B cell (primary cell): ENCODE measurements at regions not wholly inside any gene's neighbourhood (a gene's known extent, or its start where the extent isn't known, plus 50 kb on each side); places are given as distances from the start of the nearest gene placed in this dataset.

ENCODE experiments used
- ATAC-seq: fragments of 200-7000 bp; cut with Tn5 transposase; one replicate; pipeline ENCODE4 v1.10.0; 2021; ENCODE audit warnings: low read depth, mild to moderate bottlenecking, moderate number of reproducible peaks, moderate library complexity
- CTCF ChIA-PET: fragments of 350-600 bp; sonication (Branson Sonifier 250); formaldehyde crosslinking; loops from one replicate; lab custom pipeline; 2021; ENCODE audit warnings: antibody characterized with exemption, inconsistent platforms; lab: Charles Lee
- POLR2A ChIA-PET: fragments of 350-600 bp; sonication (Branson Sonifier 250); formaldehyde crosslinking; loops from one replicate; lab custom pipeline; 2021; ENCODE audit warnings: antibody characterized with exemption; lab: Charles Lee
- DNase-seq: peaks from one replicate; pipeline ENCODE4 v3.0.0; 2013
- H2AFZ ChIP-seq: 2 replicates; pipeline ENCODE4 v1.6.1; 2012; ENCODE audit warnings: mild to moderate bottlenecking, low read depth, low read length; ENCODE audit not compliant: insufficient read depth, poor library complexity, severe bottlenecking
- H3K27ac ChIP-seq, 2 donors: 1 replicate in 1 of 2; 2 replicates in 1 of 2; pipeline ENCODE4 v1.5.1; 2012 to 2013; ENCODE audit warnings: low read length in 2 of 2, mild to moderate bottlenecking in 2 of 2, moderate library complexity in 1 of 2
- H3K27me3 ChIP-seq, 4 experiments: fragments of 200-600 bp in 1 of 4; sonication (generic) in 1 of 4; replicated peaks in 1 of 4; 1 replicate in 2 of 4; 2 replicates in 2 of 4; pipeline versions ENCODE4 v1.6.1 to v1.7.0; 2013 to 2016; ENCODE audit warnings: low read length in 3 of 4, mild to moderate bottlenecking in 2 of 4, mixed read lengths in 1 of 4, moderate library complexity in 1 of 4; ENCODE audit not compliant: insufficient read depth in 4 of 4, control insufficient read depth in 3 of 4; ENCODE audit errors: control extremely low read depth in 1 of 4
- H3K36me3 ChIP-seq, 2 experiments: replicated peaks in 1 of 2; 1 replicate in 1 of 2; 2 replicates in 1 of 2; pipeline versions ENCODE4 v1.6.1 to v1.7.1; 2013; ENCODE audit warnings: low read length in 1 of 2; ENCODE audit not compliant: insufficient read depth in 2 of 2, control insufficient read depth in 1 of 2; ENCODE audit errors: control extremely low read depth in 1 of 2, extremely low read depth in 1 of 2
- H3K4me1 ChIP-seq, 2 donors: fragments of 200-600 bp in 1 of 2; sonication (generic) in 1 of 2; 1 replicate in 1 of 2; 2 replicates in 1 of 2; pipeline versions ENCODE4 v1.5.1 to v1.6.1; 2013 to 2017; ENCODE audit warnings: low read length in 2 of 2; ENCODE audit not compliant: control insufficient read depth in 2 of 2, insufficient read depth in 2 of 2
- H3K4me2 ChIP-seq: replicated peaks from 2 replicates; pipeline ENCODE3; 2012; ENCODE audit warnings: mild to moderate bottlenecking, low read depth, low read length; ENCODE audit not compliant: poor library complexity, severe bottlenecking
- H3K4me3 ChIP-seq, 5 experiments: fragments of 200-600 bp in 1 of 5; sonication (generic) in 1 of 5; 1 replicate in 3 of 5; 2 replicates in 2 of 5; pipeline versions ENCODE4 v1.5.1 to v1.7.0; 2011 to 2016; ENCODE audit warnings: low read length in 4 of 5, mild to moderate bottlenecking in 4 of 5, low read depth in 2 of 5, control low read depth in 1 of 5, moderate library complexity in 1 of 5; ENCODE audit not compliant: insufficient read depth in 1 of 5; ENCODE audit errors: control extremely low read depth in 1 of 5, extremely low read depth in 1 of 5
- H3K79me2 ChIP-seq: fragments of 200-600 bp; sonication (generic); one replicate; pipeline ENCODE4 v1.6.0; 2016; ENCODE audit warnings: low read length; ENCODE audit not compliant: control insufficient read depth, insufficient read depth
- H3K9ac ChIP-seq: fragments of 200-600 bp; sonication (generic); 2 replicates; pipeline ENCODE4 v1.6.1; 2017; ENCODE audit warnings: mild to moderate bottlenecking, low read length, moderate library complexity
- H3K9me3 ChIP-seq, 3 donors: one replicate each; pipeline versions ENCODE4 v1.6.1 to v1.7.1; 2013; ENCODE audit warnings: low read length in 2 of 3; ENCODE audit not compliant: control insufficient read depth in 2 of 3, insufficient read depth in 1 of 3; ENCODE audit errors: control extremely low read depth in 1 of 3
- H4K20me1 ChIP-seq: 2 replicates; pipeline ENCODE4 v1.6.0; 2012; ENCODE audit warnings: mild to moderate bottlenecking, low read length; ENCODE audit not compliant: insufficient read depth, control insufficient read depth, poor library complexity, severe bottlenecking
- H3K27ac Mint-ChIP-seq: one replicate; pipeline ENCODE4 v1.8.0; 2021; ENCODE audit warnings: mixed read lengths
- H3K27me3 Mint-ChIP-seq: one replicate; pipeline ENCODE4 v1.8.0; 2021; ENCODE audit warnings: mixed read lengths
- H3K4me1 Mint-ChIP-seq: one replicate; pipeline ENCODE4 v1.8.0; 2021; ENCODE audit warnings: mixed read lengths
- H3K4me3 Mint-ChIP-seq: one replicate; pipeline ENCODE4 v1.8.0; 2021; ENCODE audit warnings: mixed read lengths
- H3K9me3 Mint-ChIP-seq: one replicate; pipeline ENCODE4 v1.8.0; 2022; ENCODE audit warnings: mixed read lengths; ENCODE audit not compliant: insufficient read depth
- EZH2 ChIP-seq: IDR thresholded peaks from 2 replicates; pipeline ENCODE4 v1.6.1; 2012; ENCODE audit warnings: borderline replicate concordance, low read depth, mild to moderate bottlenecking, moderate library complexity, low read length; ENCODE audit not compliant: insufficient read depth, poor library complexity, severe bottlenecking
- WGBS: methylation state at CpG from one replicate; pipeline ENCODE4 v1.1.5; 2013; ENCODE audit warnings: missing lambda C conversion rate; ENCODE audit not compliant: insufficient coverage; 5-methylcytosine and 5-hydroxymethylcytosine counted together
- intact Hi-C: fragments of 100-400 bp; cut with micrococcal nuclease; formaldehyde crosslinking; loops from one replicate; pipeline ENCODE4 v1.10.0; 2022
- TF ChIP-seq, protein P1 (sequence below): fragments of 200-600 bp; IDR thresholded peaks from one replicate; pipeline ENCODE4 v1.8.0; 2022; ENCODE audit warnings: antibody characterized with exemption, mild to moderate bottlenecking

GRCh38 chr1:38569932-38570656 is 289.5 kb downstream of the RRAGC start:
- POLR2A ChIA-PET: no interaction called here
- ATAC-seq (no peak), DNase-seq (no peak)
- no peaks in the 10 kb centered on the region for H3K4me1 ChIP-seq
- no peak overlapping the region for H3K27ac Mint-ChIP-seq
- peaks cover 0 to 3% (median 1%) of the 10 kb centered on the region in 4 experiments for H3K27me3 ChIP-seq
- H2AFZ ChIP-seq: no peak overlapping the region
- no peak overlapping the region for H3K4me3 ChIP-seq
- no peak overlapping the region for H3K4me3 Mint-ChIP-seq
- no peak overlapping the region for H3K9ac ChIP-seq
- no peak overlapping the region for H3K4me2 ChIP-seq
- no peaks in the 10 kb centered on the region for H3K9me3 Mint-ChIP-seq
- no peaks in the 10 kb centered on the region for H3K9me3 ChIP-seq
- H3K36me3 ChIP-seq: no peaks in the 10 kb centered on the region
- no peaks in the 10 kb centered on the region for H3K4me1 Mint-ChIP-seq
- intact Hi-C loops: no loop called here
- H4K20me1 ChIP-seq: no peaks in the 10 kb centered on the region
- TF ChIP-seq, protein P1, sequence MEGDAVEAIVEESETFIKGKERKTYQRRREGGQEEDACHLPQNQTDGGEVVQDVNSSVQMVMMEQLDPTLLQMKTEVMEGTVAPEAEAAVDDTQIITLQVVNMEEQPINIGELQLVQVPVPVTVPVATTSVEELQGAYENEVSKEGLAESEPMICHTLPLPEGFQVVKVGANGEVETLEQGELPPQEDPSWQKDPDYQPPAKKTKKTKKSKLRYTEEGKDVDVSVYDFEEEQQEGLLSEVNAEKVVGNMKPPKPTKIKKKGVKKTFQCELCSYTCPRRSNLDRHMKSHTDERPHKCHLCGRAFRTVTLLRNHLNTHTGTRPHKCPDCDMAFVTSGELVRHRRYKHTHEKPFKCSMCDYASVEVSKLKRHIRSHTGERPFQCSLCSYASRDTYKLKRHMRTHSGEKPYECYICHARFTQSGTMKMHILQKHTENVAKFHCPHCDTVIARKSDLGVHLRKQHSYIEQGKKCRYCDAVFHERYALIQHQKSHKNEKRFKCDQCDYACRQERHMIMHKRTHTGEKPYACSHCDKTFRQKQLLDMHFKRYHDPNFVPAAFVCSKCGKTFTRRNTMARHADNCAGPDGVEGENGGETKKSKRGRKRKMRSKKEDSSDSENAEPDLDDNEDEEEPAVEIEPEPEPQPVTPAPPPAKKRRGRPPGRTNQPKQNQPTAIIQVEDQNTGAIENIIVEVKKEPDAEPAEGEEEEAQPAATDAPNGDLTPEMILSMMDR: no peak
- TF ChIP-seq EZH2: no peak
- CTCF ChIA-PET: no interaction called here
- H3K27me3 Mint-ChIP-seq: peaks cover 39% of the 10 kb centered on the region
- H3K79me2 ChIP-seq: no peaks in the 10 kb centered on the region
- 55% methylated on average over 21 of the region's 26 CpGs for WGBS
- no peak overlapping the region for H3K27ac ChIP-seq

- ATAC-seq: no peak
- intact Hi-C loops: no loop called here
- Histone ChIP-seq H2AFZ (no peak overlapping the region), H3K9me3 (no peaks in the 10 kb centered on the region), H3K4me3 (no peak overlapping the region), H3K79me2 (no peaks in the 10 kb centered on the region), H3K4me2 (no peak overlapping the region), H3K27me3 (peaks cover 0 to 2% (median 0%) of the 10 kb centered on the region in 4 experiments), H3K4me1 (no peaks in the 10 kb centered on the region), H3K27ac (no peak overlapping the region), H3K36me3 (no peaks in the 10 kb centered on the region), H3K9ac (no peak overlapping the region), H4K20me1 (no peaks in the 10 kb centered on the region)
- no peak overlapping the region for H3K27ac Mint-ChIP-seq
- WGBS: 92% methylated on average over 2 of the region's 5 CpGs
- H3K27me3 Mint-ChIP-seq: peaks cover 39% of the 10 kb centered on the region
- peaks cover 4% of the 10 kb centered on the region for H3K4me1 Mint-ChIP-seq
- POLR2A ChIA-PET: no interaction called here
- H3K9me3 Mint-ChIP-seq: no peaks in the 10 kb centered on the region
- no peak overlapping the region for H3K4me3 Mint-ChIP-seq
- CTCF ChIA-PET: interaction anchor here (0.8 to 1.2 kb wide), 2 partner anchors 9 to 176 kb away, joined by 3 read pairs; no protein-coding TSS in a partner anchor
- no peak for TF ChIP-seq EZH2
- TF ChIP-seq, protein P1: no peak
- DNase-seq: no peak
These were observed 291.3 kb downstream of the RRAGC start for GRCh38 chr1:38568061-38568857.
